GM23338 (cell line): ENCODE measurements at regions not wholly inside any gene's neighbourhood (a gene's known extent, or its start where the extent isn't known, plus 50 kb on each side); places are given as distances from the start of the nearest gene placed in this dataset.

ENCODE experiments used
- ATAC-seq: fragments of 200-7000 bp; cut with Tn5 transposase; 3 replicates; pipeline ENCODE4 v1.9.1; 2020
- DNase-seq: peaks from one replicate; pipeline ENCODE4 v3.0.0-alpha.2; 2015; ENCODE audit warnings: low spot score
- H2AFZ ChIP-seq: fragments of 200-600 bp; sonication (generic); 2 replicates; pipeline ENCODE4 v1.8.0; 2016; ENCODE audit warnings: antibody characterized with exemption, mild to moderate bottlenecking, moderate library complexity
- H3F3A ChIP-seq: fragments of 200-600 bp; sonication (generic); replicated peaks from 2 replicates; pipeline ENCODE4 v1.8.0; 2017; ENCODE audit warnings: antibody characterized with exemption, mixed run types, low read depth
- H3K27ac ChIP-seq: fragments of 200-600 bp; sonication (generic); 2 replicates; pipeline ENCODE4 v1.6.1; 2016; ENCODE audit warnings: low read depth
- H3K27me3 ChIP-seq: fragments of 200-600 bp; sonication (generic); 2 replicates; pipeline ENCODE4 v1.8.0; 2016; ENCODE audit warnings: mild to moderate bottlenecking, mixed run types, moderate library complexity; ENCODE audit not compliant: insufficient read depth
- H3K36me3 ChIP-seq: fragments of 200-600 bp; sonication (generic); 2 replicates; pipeline ENCODE4 v1.8.0; 2016; ENCODE audit warnings: mild to moderate bottlenecking; ENCODE audit not compliant: insufficient read depth
- H3K4me1 ChIP-seq: fragments of 200-600 bp; sonication (generic); 2 replicates; pipeline ENCODE4 v1.8.0; 2016; ENCODE audit warnings: mild to moderate bottlenecking, moderate library complexity; ENCODE audit not compliant: insufficient read depth
- H3K4me2 ChIP-seq: fragments of 200-600 bp; sonication (generic); 2 replicates; pipeline ENCODE4 v1.7.1; 2017; ENCODE audit warnings: mixed run types
- H3K4me3 ChIP-seq: fragments of 200-600 bp; sonication (generic); 2 replicates; pipeline ENCODE4 v1.6.1; 2016; ENCODE audit warnings: mixed run types
- H3K79me2 ChIP-seq: fragments of 200-600 bp; sonication (generic); replicated peaks from 2 replicates; pipeline ENCODE4 v1.8.0; 2017; ENCODE audit warnings: mild to moderate bottlenecking; ENCODE audit not compliant: insufficient read depth
- H3K9me2 ChIP-seq: fragments of 200-600 bp; sonication (generic); 2 replicates; pipeline ENCODE4 v1.8.0; 2017; ENCODE audit not compliant: insufficient read depth
- H4K20me1 ChIP-seq: fragments of 200-600 bp; sonication (generic); replicated peaks from 2 replicates; pipeline ENCODE4 v1.8.0; 2017; ENCODE audit warnings: mild to moderate bottlenecking; ENCODE audit not compliant: insufficient read depth
- H3K27ac Mint-ChIP-seq: 2 replicates; pipeline ENCODE4 v1.8.0; 2020; ENCODE audit warnings: inconsistent platforms, mild to moderate bottlenecking, moderate library complexity, mixed read lengths
- H3K27me3 Mint-ChIP-seq: 3 replicates; pipeline ENCODE4 v1.8.0; 2022; ENCODE audit warnings: low read depth, mild to moderate bottlenecking, moderate library complexity, mixed read lengths, inconsistent platforms; ENCODE audit not compliant: insufficient read depth, poor library complexity
- H3K36me3 Mint-ChIP-seq: 3 replicates; pipeline ENCODE4 v1.8.0; 2021; ENCODE audit warnings: low read depth, mild to moderate bottlenecking, inconsistent platforms, moderate library complexity, mixed read lengths
- H3K4me1 Mint-ChIP-seq: 3 replicates; pipeline ENCODE4 v1.8.0; 2020; ENCODE audit warnings: mild to moderate bottlenecking, inconsistent platforms, mixed read lengths
- H3K4me3 Mint-ChIP-seq: 3 replicates; pipeline ENCODE4 v1.8.0; 2021; ENCODE audit warnings: moderate library complexity, mild to moderate bottlenecking, inconsistent platforms, mixed read lengths
- H3K9me3 Mint-ChIP-seq: 3 replicates; pipeline ENCODE4 v1.8.0; 2020; ENCODE audit warnings: moderate library complexity, mild to moderate bottlenecking, inconsistent platforms, mixed read lengths
- CREB1 ChIP-seq: fragments of 250-450 bp; sonication (Bioruptor Pico); IDR thresholded peaks from 2 replicates; pipeline ENCODE4 v1.5.0; 2020; ENCODE audit warnings: low read depth, mild to moderate bottlenecking, moderate library complexity
- CTCF ChIP-seq, 2 experiments: fragments of 200-600 bp in 1 of 2; sonication (generic) in 1 of 2; conservative IDR thresholded peaks; 2 replicates each; pipeline versions ENCODE4 v1.5.1 to v1.6.1; 2016 to 2017; ENCODE audit warnings: antibody characterized with exemption in 2 of 2, low read depth in 2 of 2, mild to moderate bottlenecking in 2 of 2, moderate library complexity in 1 of 2
- ETS1 ChIP-seq: IDR thresholded peaks from 2 replicates; pipeline ENCODE4 v1.6.1; 2016; ENCODE audit warnings: antibody characterized with exemption
- EZH2 ChIP-seq: fragments of 200-600 bp; sonication (generic); IDR thresholded peaks from one replicate; pipeline ENCODE4 v1.8.0; 2017; ENCODE audit warnings: antibody characterized with exemption, mild to moderate bottlenecking, low read depth; ENCODE audit not compliant: unreplicated experiment
- EZH2phosphoT487 ChIP-seq: fragments of 200-600 bp; sonication (generic); IDR thresholded peaks from one replicate; pipeline ENCODE4 v1.8.1; 2018; ENCODE audit warnings: antibody characterized with exemption; ENCODE audit not compliant: unreplicated experiment
- JUNB ChIP-seq: IDR thresholded peaks from one replicate; pipeline ENCODE4 v1.6.1; 2016; ENCODE audit warnings: antibody characterized with exemption; ENCODE audit not compliant: unreplicated experiment
- NANOG ChIP-seq: IDR thresholded peaks from 2 replicates; pipeline ENCODE4 v1.6.1; 2016; ENCODE audit warnings: antibody characterized with exemption, borderline replicate concordance
- POLR2AphosphoS5 ChIP-seq: IDR thresholded peaks from 2 replicates; pipeline ENCODE4 v1.6.1; 2016; ENCODE audit warnings: antibody characterized with exemption, low read depth
- STAT1 ChIP-seq: IDR thresholded peaks from one replicate; pipeline ENCODE4 v1.6.1; 2016; ENCODE audit warnings: antibody characterized with exemption; ENCODE audit not compliant: unreplicated experiment
- ZNF114 ChIP-seq: fragments of 250-450 bp; sonication (Bioruptor Pico); IDR thresholded peaks from 2 replicates; pipeline ENCODE4 v1.5.0; 2020; ENCODE audit warnings: mild to moderate bottlenecking, moderate library complexity
- ZNF331 ChIP-seq: fragments of 250-450 bp; sonication (Bioruptor Pico); IDR thresholded peaks from 2 replicates; pipeline ENCODE4 v1.5.0; 2020; ENCODE audit warnings: low read depth, mild to moderate bottlenecking, moderate library complexity
- TF ChIP-seq, protein P1 (sequence below): fragments of 250-450 bp; sonication (Bioruptor Pico); IDR thresholded peaks from 2 replicates; pipeline ENCODE4 v1.5.0; 2020; ENCODE audit warnings: mild to moderate bottlenecking, moderate library complexity
- TF ChIP-seq, protein P2 (sequence below): IDR thresholded peaks from one replicate; pipeline ENCODE4 v1.6.1; 2018; ENCODE audit warnings: antibody characterized with exemption; ENCODE audit not compliant: unreplicated experiment

- no peaks in the 10 kb centered on the region for H3K36me3 Mint-ChIP-seq
- H3K27ac ChIP-seq, result no peak overlapping the region
- peaks cover 9% of the 10 kb centered on the region for H3K27me3 Mint-ChIP-seq
- no peaks in the 10 kb centered on the region for H3K9me3 Mint-ChIP-seq
- ATAC-seq (peak; percentile 61), DNase-seq (no peak)
- H3K4me1 ChIP-seq, result no peaks in the 10 kb centered on the region
- no peaks in the 10 kb centered on the region for H3K79me2 ChIP-seq
- TF ChIP-seq EZH2phosphoT487 (no peak), CTCF (conservative IDR thresholded peaks at IDR 0.05; ENCODE audit: low read depth in 2 of 2) (no peak), STAT1 (no peak), CREB1 (no peak), EZH2 (no peak), ZNF331 (no peak), ZNF114 (CRISPR knock-in tag) (no peak), JUNB (no peak), NANOG (no peak), POLR2AphosphoS5 (no peak), ETS1 (no peak)
- TF ChIP-seq, protein P1, sequence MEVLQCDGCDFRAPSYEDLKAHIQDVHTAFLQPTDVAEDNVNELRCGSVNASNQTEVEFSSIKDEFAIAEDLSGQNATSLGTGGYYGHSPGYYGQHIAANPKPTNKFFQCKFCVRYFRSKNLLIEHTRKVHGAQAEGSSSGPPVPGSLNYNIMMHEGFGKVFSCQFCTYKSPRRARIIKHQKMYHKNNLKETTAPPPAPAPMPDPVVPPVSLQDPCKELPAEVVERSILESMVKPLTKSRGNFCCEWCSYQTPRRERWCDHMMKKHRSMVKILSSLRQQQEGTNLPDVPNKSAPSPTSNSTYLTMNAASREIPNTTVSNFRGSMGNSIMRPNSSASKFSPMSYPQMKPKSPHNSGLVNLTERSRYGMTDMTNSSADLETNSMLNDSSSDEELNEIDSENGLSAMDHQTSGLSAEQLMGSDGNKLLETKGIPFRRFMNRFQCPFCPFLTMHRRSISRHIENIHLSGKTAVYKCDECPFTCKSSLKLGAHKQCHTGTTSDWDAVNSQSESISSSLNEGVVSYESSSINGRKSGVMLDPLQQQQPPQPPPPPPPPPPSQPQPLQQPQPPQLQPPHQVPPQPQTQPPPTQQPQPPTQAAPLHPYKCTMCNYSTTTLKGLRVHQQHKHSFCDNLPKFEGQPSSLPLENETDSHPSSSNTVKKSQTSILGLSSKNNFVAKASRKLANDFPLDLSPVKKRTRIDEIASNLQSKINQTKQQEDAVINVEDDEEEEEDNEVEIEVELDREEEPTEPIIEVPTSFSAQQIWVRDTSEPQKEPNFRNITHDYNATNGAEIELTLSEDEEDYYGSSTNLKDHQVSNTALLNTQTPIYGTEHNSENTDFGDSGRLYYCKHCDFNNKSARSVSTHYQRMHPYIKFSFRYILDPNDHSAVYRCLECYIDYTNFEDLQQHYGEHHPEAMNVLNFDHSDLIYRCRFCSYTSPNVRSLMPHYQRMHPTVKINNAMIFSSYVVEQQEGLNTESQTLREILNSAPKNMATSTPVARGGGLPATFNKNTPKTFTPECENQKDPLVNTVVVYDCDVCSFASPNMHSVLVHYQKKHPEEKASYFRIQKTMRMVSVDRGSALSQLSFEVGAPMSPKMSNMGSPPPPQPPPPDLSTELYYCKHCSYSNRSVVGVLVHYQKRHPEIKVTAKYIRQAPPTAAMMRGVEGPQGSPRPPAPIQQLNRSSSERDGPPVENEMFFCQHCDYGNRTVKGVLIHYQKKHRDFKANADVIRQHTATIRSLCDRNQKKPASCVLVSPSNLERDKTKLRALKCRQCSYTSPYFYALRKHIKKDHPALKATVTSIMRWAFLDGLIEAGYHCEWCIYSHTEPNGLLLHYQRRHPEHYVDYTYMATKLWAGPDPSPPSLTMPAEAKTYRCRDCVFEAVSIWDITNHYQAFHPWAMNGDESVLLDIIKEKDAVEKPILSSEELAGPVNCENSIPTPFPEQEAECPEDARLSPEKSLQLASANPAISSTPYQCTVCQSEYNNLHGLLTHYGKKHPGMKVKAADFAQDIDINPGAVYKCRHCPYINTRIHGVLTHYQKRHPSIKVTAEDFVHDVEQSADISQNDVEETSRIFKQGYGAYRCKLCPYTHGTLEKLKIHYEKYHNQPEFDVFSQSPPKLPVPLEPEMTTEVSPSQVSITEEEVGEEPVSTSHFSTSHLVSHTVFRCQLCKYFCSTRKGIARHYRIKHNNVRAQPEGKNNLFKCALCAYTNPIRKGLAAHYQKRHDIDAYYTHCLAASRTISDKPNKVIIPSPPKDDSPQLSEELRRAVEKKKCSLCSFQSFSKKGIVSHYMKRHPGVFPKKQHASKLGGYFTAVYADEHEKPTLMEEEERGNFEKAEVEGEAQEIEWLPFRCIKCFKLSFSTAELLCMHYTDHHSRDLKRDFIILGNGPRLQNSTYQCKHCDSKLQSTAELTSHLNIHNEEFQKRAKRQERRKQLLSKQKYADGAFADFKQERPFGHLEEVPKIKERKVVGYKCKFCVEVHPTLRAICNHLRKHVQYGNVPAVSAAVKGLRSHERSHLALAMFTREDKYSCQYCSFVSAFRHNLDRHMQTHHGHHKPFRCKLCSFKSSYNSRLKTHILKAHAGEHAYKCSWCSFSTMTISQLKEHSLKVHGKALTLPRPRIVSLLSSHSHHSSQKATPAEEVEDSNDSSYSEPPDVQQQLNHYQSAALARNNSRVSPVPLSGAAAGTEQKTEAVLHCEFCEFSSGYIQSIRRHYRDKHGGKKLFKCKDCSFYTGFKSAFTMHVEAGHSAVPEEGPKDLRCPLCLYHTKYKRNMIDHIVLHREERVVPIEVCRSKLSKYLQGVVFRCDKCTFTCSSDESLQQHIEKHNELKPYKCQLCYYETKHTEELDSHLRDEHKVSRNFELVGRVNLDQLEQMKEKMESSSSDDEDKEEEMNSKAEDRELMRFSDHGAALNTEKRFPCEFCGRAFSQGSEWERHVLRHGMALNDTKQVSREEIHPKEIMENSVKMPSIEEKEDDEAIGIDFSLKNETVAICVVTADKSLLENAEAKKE (CRISPR knock-in tag), result no peak
- TF ChIP-seq, protein P2, sequence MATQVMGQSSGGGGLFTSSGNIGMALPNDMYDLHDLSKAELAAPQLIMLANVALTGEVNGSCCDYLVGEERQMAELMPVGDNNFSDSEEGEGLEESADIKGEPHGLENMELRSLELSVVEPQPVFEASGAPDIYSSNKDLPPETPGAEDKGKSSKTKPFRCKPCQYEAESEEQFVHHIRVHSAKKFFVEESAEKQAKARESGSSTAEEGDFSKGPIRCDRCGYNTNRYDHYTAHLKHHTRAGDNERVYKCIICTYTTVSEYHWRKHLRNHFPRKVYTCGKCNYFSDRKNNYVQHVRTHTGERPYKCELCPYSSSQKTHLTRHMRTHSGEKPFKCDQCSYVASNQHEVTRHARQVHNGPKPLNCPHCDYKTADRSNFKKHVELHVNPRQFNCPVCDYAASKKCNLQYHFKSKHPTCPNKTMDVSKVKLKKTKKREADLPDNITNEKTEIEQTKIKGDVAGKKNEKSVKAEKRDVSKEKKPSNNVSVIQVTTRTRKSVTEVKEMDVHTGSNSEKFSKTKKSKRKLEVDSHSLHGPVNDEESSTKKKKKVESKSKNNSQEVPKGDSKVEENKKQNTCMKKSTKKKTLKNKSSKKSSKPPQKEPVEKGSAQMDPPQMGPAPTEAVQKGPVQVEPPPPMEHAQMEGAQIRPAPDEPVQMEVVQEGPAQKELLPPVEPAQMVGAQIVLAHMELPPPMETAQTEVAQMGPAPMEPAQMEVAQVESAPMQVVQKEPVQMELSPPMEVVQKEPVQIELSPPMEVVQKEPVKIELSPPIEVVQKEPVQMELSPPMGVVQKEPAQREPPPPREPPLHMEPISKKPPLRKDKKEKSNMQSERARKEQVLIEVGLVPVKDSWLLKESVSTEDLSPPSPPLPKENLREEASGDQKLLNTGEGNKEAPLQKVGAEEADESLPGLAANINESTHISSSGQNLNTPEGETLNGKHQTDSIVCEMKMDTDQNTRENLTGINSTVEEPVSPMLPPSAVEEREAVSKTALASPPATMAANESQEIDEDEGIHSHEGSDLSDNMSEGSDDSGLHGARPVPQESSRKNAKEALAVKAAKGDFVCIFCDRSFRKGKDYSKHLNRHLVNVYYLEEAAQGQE, result no peak
- no peaks in the 10 kb centered on the region for H3K9me2 ChIP-seq
- H3K4me3 ChIP-seq, result no peak overlapping the region
- H3K36me3 ChIP-seq, result no peaks in the 10 kb centered on the region
- peaks cover 9% of the 10 kb centered on the region for H3K4me1 Mint-ChIP-seq
- H3K4me2 ChIP-seq, result no peak overlapping the region
- no peaks in the 10 kb centered on the region; the same call in 1 of the 2 replicates for H4K20me1 ChIP-seq
- H3K4me3 Mint-ChIP-seq, result no peak overlapping the region
- no peaks in the 10 kb centered on the region for H3F3A ChIP-seq
- no peak overlapping the region for H2AFZ ChIP-seq
- no peak overlapping the region for H3K27ac Mint-ChIP-seq
- peaks cover 11% of the 10 kb centered on the region for H3K27me3 ChIP-seq
Measured at GRCh38 chr20:22339946-22340345, 244.4 kb downstream of the FOXA2 start.
